ENCODE measurements at regions not wholly inside any gene's neighbourhood (a gene's known extent, or its start where the extent isn't known, plus 50 kb on each side); places are given as distances from the start of the nearest gene placed in this dataset.

DNA sequence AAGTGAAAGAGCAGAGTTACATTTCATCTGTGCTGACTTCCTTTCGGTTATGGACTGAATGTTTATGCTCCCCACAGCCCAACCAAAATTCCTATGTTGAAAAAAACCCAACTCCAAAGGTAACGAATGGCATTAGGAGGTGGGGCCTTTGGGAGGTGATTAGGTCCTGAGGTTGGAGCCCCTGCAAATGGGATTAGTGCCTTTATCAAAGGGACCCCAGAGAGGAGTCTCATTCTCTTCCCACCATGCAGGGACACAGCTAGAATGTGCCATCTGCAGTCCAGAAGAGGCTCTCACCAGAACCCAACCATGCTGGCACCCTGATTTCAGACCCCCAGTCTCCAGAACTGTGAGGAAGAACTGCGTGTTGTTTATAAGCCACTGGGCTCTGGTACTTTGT, 199.3 kb downstream of the TOMM20 start:
- H3K36me3 Mint-ChIP-seq (ENCODE audit: insufficient read depth, unreplicated experiment): no peaks in the 10 kb centered on the region
- H3K4me3 Mint-ChIP-seq (ENCODE audit: unreplicated experiment): no peak overlapping the region
- TF ChIP-seq, protein P1, sequence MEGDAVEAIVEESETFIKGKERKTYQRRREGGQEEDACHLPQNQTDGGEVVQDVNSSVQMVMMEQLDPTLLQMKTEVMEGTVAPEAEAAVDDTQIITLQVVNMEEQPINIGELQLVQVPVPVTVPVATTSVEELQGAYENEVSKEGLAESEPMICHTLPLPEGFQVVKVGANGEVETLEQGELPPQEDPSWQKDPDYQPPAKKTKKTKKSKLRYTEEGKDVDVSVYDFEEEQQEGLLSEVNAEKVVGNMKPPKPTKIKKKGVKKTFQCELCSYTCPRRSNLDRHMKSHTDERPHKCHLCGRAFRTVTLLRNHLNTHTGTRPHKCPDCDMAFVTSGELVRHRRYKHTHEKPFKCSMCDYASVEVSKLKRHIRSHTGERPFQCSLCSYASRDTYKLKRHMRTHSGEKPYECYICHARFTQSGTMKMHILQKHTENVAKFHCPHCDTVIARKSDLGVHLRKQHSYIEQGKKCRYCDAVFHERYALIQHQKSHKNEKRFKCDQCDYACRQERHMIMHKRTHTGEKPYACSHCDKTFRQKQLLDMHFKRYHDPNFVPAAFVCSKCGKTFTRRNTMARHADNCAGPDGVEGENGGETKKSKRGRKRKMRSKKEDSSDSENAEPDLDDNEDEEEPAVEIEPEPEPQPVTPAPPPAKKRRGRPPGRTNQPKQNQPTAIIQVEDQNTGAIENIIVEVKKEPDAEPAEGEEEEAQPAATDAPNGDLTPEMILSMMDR (IDR thresholded peaks at IDR 0.05; ENCODE audit: unreplicated experiment): no peak
- no TSS peak for BruUV-seq (replicated peaks)
- H3K27ac Mint-ChIP-seq (ENCODE audit: low read depth, unreplicated experiment): no peak overlapping the region
- POLR2A ChIA-PET: no interaction called here
- H3K4me1 Mint-ChIP-seq (ENCODE audit: insufficient read depth, unreplicated experiment): peaks cover 26% of the 10 kb centered on the region
- intact Hi-C loops (cut with micrococcal nuclease): loop anchor here (5.0 kb wide), 1 partner anchor 53 kb away; no protein-coding TSS in a partner anchor
- CTCF ChIA-PET: interaction anchor here (1.4 kb wide), 1 partner anchor 9 kb away, joined by 3 read pairs; no protein-coding TSS in a partner anchor
- DNase-seq (ENCODE audit: unreplicated experiment): no peak
- H3K27me3 Mint-ChIP-seq (ENCODE audit: insufficient read depth, unreplicated experiment): no peaks in the 10 kb centered on the region
- H3K9me3 Mint-ChIP-seq (ENCODE audit: unreplicated experiment): no peaks in the 10 kb centered on the region

DNA sequence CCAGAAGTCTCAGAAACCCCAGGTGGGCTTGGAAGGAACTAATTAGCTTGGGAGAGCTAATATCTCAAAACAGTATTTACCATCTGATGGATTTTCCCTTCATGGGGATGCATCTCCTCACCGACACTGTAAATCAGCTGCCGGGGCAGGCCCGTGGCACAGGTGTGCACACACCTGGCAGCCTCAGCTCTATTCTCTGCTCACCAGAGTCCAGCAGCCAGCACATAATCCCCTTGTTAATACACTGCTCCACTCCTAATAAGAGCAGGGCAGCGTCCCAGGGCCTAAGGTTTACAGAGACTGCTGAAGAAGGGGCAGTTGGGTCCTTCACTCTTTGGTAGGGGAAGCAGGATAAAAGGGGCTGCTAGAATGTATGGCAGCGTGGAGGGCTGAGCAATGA, 200.0 kb downstream of the TOMM20 start:
- H3K36me3 Mint-ChIP-seq (ENCODE audit: insufficient read depth, unreplicated experiment): no peaks in the 10 kb centered on the region
- ChIA-PET POLR2A (interaction anchor here (0.7 kb wide), 1 partner anchor 394 kb away, joined by 3 read pairs; no protein-coding TSS in a partner anchor), CTCF (interaction anchor here (0.6 to 1.1 kb wide), 2 partner anchors 12 to 76 kb away, joined by 3 read pairs; no protein-coding TSS in a partner anchor)
- H3K27me3 Mint-ChIP-seq (ENCODE audit: insufficient read depth, unreplicated experiment): no peaks in the 10 kb centered on the region
- TF ChIP-seq, protein P1 (IDR thresholded peaks at IDR 0.05; ENCODE audit: unreplicated experiment): no peak
- no peak for DNase-seq (ENCODE audit: unreplicated experiment)
- no peak overlapping the region for H3K27ac Mint-ChIP-seq (ENCODE audit: low read depth, unreplicated experiment)
- BruUV-seq (replicated peaks): no TSS peak
- H3K9me3 Mint-ChIP-seq (ENCODE audit: unreplicated experiment): no peaks in the 10 kb centered on the region
- H3K4me1 Mint-ChIP-seq (ENCODE audit: insufficient read depth, unreplicated experiment): peaks cover 24% of the 10 kb centered on the region
- intact Hi-C loops (cut with micrococcal nuclease): loop anchor here (5.0 kb wide), 1 partner anchor 54 kb away; no protein-coding TSS in a partner anchor
- H3K4me3 Mint-ChIP-seq (ENCODE audit: unreplicated experiment): no peak overlapping the region

DNA sequence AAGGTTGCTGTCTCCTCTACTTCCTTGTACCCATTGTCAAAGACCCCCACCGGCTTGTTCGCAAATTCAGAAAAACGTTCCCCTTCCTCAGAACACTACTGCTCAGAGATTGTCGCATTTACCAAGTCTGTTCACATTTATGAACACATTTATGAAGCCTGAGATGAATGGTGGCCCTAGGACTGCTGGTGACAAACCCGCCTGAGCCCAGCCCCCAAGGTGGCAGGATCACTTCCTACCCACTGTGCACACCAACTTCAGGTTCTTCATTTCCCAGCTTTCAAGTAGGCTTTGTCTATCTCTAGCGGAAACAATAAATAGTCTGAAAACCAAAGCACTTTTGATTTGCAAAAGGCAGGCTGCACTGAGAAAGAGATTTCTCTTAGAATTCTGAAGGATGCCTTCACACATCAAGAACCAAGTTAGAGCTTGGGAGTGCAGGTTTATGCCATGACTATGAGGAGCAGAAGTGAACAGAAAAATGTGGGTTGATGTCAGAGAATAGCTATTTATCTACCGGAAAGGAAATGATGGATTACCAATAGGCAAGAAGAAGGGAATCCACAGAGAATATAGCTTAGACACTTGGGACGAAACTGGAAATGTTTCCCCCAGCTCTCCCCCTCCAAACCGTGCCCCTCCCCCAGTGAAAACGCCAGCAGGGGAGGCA, 200.5 kb downstream of the TOMM20 start:
- BruUV-seq (replicated peaks): no TSS peak
- H3K9me3 Mint-ChIP-seq (ENCODE audit: unreplicated experiment): no peaks in the 10 kb centered on the region
- no peaks in the 10 kb centered on the region for H3K27me3 Mint-ChIP-seq (ENCODE audit: insufficient read depth, unreplicated experiment)
- intact Hi-C loops (cut with micrococcal nuclease): loop anchor here (2.0 to 5.0 kb wide), 3 partner anchors 35 to 155 kb away; no protein-coding TSS in a partner anchor
- H3K27ac Mint-ChIP-seq (ENCODE audit: low read depth, unreplicated experiment): peak overlapping the region; percentile 21
- peaks cover 20% of the 10 kb centered on the region for H3K4me1 Mint-ChIP-seq (ENCODE audit: insufficient read depth, unreplicated experiment)
- H3K36me3 Mint-ChIP-seq (ENCODE audit: insufficient read depth, unreplicated experiment): no peaks in the 10 kb centered on the region
- TF ChIP-seq, protein P1 (IDR thresholded peaks at IDR 0.05; ENCODE audit: unreplicated experiment): no peak
- POLR2A ChIA-PET: interaction anchor here (0.7 kb wide), 1 partner anchor 394 kb away, joined by 3 read pairs; no protein-coding TSS in a partner anchor
- DNase-seq (ENCODE audit: unreplicated experiment): no peak
- CTCF ChIA-PET: interaction anchor here (0.6 to 1.1 kb wide), 2 partner anchors 12 to 77 kb away, joined by 3 read pairs; no protein-coding TSS in a partner anchor
- no peak overlapping the region for H3K4me3 Mint-ChIP-seq (ENCODE audit: unreplicated experiment)

DNA sequence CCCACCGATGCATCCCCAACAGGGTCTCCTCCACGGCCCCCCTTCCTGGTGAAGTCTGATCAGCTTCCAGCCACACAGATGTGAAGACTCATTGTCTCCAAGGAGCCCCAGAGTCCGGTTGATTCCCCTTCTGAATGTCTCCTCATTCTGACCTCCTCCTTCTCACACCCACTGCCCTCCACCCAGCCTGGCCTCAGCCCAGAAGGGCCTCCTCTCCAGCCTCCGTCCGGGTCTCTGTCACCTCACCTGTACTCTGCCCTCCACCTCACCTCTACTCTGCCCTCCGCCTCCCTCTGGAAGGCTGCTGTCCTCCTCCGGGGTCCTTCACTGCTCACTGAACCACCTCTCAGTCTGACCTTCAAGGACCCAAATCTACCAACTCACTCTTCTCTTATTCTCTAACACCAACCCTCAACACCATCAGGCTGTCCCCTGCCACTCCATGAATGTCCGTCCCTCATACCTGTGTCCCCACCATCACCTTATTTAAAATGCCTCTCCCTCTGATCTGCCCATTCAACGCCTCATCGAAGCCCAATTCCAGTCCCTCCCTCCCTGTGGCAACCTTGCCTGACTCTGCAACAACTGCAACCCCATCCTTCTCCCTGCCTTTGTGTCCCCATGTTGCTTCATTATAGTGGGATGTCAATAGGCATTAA, 201.2 kb downstream of the TOMM20 start:
- H3K4me3 Mint-ChIP-seq (ENCODE audit: unreplicated experiment): no peak overlapping the region
- no peaks in the 10 kb centered on the region for H3K9me3 Mint-ChIP-seq (ENCODE audit: unreplicated experiment)
- TF ChIP-seq, protein P1 (IDR thresholded peaks at IDR 0.05; ENCODE audit: unreplicated experiment): no peak
- peak overlapping the region; percentile 21 for H3K27ac Mint-ChIP-seq (ENCODE audit: low read depth, unreplicated experiment)
- H3K4me1 Mint-ChIP-seq (ENCODE audit: insufficient read depth, unreplicated experiment): peaks cover 20% of the 10 kb centered on the region
- no peaks in the 10 kb centered on the region for H3K36me3 Mint-ChIP-seq (ENCODE audit: insufficient read depth, unreplicated experiment)
- no peak for DNase-seq (ENCODE audit: unreplicated experiment)
- ChIA-PET POLR2A (interaction anchor here (2.2 to 2.7 kb wide), 2 partner anchors 70 to 140 kb away, joined by 9 to 13 read pairs; no protein-coding TSS in a partner anchor), CTCF (interaction anchor here (1.1 to 1.5 kb wide), 3 partner anchors 13 to 428 kb away, joined by 3 read pairs; no protein-coding TSS in a partner anchor)
- BruUV-seq (replicated peaks): no TSS peak
- intact Hi-C loops (cut with micrococcal nuclease): loop anchor here (2.0 to 5.0 kb wide), 3 partner anchors 35 to 155 kb away; no protein-coding TSS in a partner anchor
- H3K27me3 Mint-ChIP-seq (ENCODE audit: insufficient read depth, unreplicated experiment): no peaks in the 10 kb centered on the region
